ENCODE measurements at regions not wholly inside any gene's neighbourhood (a gene's known extent, or its start where the extent isn't known, plus 50 kb on each side); places are given as distances from the start of the nearest gene placed in this dataset.

GRCh38 chr10:10126218-10126617, 891.5 kb upstream of the CELF2 start:
- TF ChIP-seq TAF1 (conservative IDR thresholded peaks at IDR 0.05) (no peak), CTCF (IDR thresholded peaks at IDR 0.05; ENCODE audit: low read depth, low read length, missing input control) (no peak), JUND (IDR thresholded peaks at IDR 0.05) (no peak), ZBTB33 (IDR thresholded peaks at IDR 0.05) (no peak), REST (IDR thresholded peaks at IDR 0.05) (no peak), SP1 (IDR thresholded peaks at IDR 0.05) (no peak), ATF3 (IDR thresholded peaks at IDR 0.05) (no peak), GABPA (IDR thresholded peaks at IDR 0.05 in 1 of 2, conservative IDR thresholded peaks at IDR 0.05 in 1 of 2) (no peak), RAD21 (IDR thresholded peaks at IDR 0.05) (no peak), MAX (IDR thresholded peaks at IDR 0.05) (no peak), HNF4G (IDR thresholded peaks at IDR 0.05) (no peak), FOXA1 (IDR thresholded peaks at IDR 0.05) (no peak), RXRA (IDR thresholded peaks at IDR 0.05) (no peak), YY1 (IDR thresholded peaks at IDR 0.05) (no peak)
